Fibroblast of the conjunctiva (primary cell): ENCODE measurements at regions not wholly inside any gene's neighbourhood (a gene's known extent, or its start where the extent isn't known, plus 50 kb on each side); places are given as distances from the start of the nearest gene placed in this dataset.

Source experiments
- DNase-seq: peaks from one replicate; pipeline ENCODE4 v3.0.0-alpha.2; 2010; ENCODE audit warnings: low read depth

GRCh38 chr9:1962588-1963106, 52.5 kb upstream of the SMARCA2 start:
- no peak for DNase-seq

DNA sequence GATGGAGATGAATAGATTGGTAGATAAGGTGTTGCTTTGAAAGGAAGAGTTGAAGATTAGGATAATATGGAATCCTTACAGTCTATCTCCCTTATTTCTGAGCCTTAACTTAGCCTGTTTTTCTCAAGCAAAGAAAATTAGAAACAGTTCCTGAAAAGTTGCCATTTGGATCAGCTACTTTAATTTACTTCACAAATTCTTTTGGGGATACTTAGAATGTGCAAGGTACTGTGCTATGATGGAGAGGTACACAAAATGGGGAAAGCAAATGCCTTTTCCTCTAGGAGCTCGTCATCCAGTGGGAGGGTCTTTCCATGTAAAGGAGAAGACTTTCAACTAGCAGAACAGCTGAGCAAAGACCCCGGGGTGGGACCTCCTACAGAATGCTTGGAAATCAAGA, 51.1 kb upstream of the SMARCA2 start:
- DNase-seq = no peak
